ENCODE measurements at regions not wholly inside any gene's neighbourhood (a gene's known extent, or its start where the extent isn't known, plus 50 kb on each side); places are given as distances from the start of the nearest gene placed in this dataset.
A peak's percentile ranks its signal among the peaks of the same experiment; 100 is the strongest.
"Not testable (repeated sequence)": the region's sequence is repeated elsewhere in the genome, so short reads cannot be mapped to it uniquely, and the experiment has no call there.

- Histone ChIP-seq H3K27ac (ENCODE audit: low read depth, low read length, poor library complexity, severe bottlenecking) (no peak overlapping the region), H3K36me3 (ENCODE audit: insufficient read depth, low read length, poor library complexity, severe bottlenecking) (no peaks in the 10 kb centered on the region), H3K27me3 (replicated peaks; ENCODE audit: insufficient read depth, low read depth, low read length, poor library complexity) (peaks cover 6% of the 10 kb centered on the region), H3K4me1 (ENCODE audit: insufficient read depth, low read length, poor library complexity, severe bottlenecking) (no peaks in the 10 kb centered on the region), H3K9me3 (ENCODE audit: low read depth, low read length, poor library complexity, severe bottlenecking) (no peaks in the 10 kb centered on the region), H3K4me3 (ENCODE audit: low read depth, low read length, poor library complexity, severe bottlenecking) (no peak overlapping the region)
- no TSS peak for BruUV-seq (replicated peaks)
- ChIA-PET CTCF (no interaction called here), POLR2A (ENCODE audit: low non-redundant PET) (no interaction called here)
- intact Hi-C loops (cut with micrococcal nuclease; ENCODE audit: unreplicated experiment), result no loop called here
- TF ChIP-seq, protein P1, sequence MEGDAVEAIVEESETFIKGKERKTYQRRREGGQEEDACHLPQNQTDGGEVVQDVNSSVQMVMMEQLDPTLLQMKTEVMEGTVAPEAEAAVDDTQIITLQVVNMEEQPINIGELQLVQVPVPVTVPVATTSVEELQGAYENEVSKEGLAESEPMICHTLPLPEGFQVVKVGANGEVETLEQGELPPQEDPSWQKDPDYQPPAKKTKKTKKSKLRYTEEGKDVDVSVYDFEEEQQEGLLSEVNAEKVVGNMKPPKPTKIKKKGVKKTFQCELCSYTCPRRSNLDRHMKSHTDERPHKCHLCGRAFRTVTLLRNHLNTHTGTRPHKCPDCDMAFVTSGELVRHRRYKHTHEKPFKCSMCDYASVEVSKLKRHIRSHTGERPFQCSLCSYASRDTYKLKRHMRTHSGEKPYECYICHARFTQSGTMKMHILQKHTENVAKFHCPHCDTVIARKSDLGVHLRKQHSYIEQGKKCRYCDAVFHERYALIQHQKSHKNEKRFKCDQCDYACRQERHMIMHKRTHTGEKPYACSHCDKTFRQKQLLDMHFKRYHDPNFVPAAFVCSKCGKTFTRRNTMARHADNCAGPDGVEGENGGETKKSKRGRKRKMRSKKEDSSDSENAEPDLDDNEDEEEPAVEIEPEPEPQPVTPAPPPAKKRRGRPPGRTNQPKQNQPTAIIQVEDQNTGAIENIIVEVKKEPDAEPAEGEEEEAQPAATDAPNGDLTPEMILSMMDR (conservative IDR thresholded peaks at IDR 0.05; ENCODE audit: low read depth, low read length), result 0 out of 2 replicates have a peak, but pooled peaks have one; percentile 20
- TF ChIP-seq EZH2 (IDR thresholded peaks at IDR 0.05; ENCODE audit: borderline replicate concordance, low read depth, low read length, poor library complexity, severe bottlenecking), result no peak
- no peak for DNase-seq (ENCODE audit: low spot score)
These were observed 166.2 kb downstream of the DEPDC1B start for GRCh38 chr5:60533789-60534188.

- POLR2A ChIA-PET (ENCODE audit: low non-redundant PET); H3K4me1 ChIP-seq (ENCODE audit: insufficient read depth, low read length, poor library complexity, severe bottlenecking); H3K27me3 ChIP-seq (replicated peaks; ENCODE audit: insufficient read depth, low read depth, low read length, poor library complexity); DNase-seq (ENCODE audit: low spot score); BruUV-seq (replicated peaks); H3K36me3 ChIP-seq (ENCODE audit: insufficient read depth, low read length, poor library complexity, severe bottlenecking); H3K27ac ChIP-seq (ENCODE audit: low read depth, low read length, poor library complexity, severe bottlenecking); H3K4me3 ChIP-seq (ENCODE audit: low read depth, low read length, poor library complexity, severe bottlenecking); CTCF ChIA-PET; H3K9me3 ChIP-seq (ENCODE audit: low read depth, low read length, poor library complexity, severe bottlenecking); intact Hi-C loops (cut with micrococcal nuclease; ENCODE audit: unreplicated experiment): not testable (repeated sequence)
These were observed 167.2 kb downstream of the DEPDC1B start for GRCh38 chr5:60532796-60533195.

GRCh38 chr5:60530144-60530848 is 169.7 kb downstream of the DEPDC1B start:
- POLR2A ChIA-PET (ENCODE audit: low non-redundant PET), result not testable (repeated sequence)

DNA sequence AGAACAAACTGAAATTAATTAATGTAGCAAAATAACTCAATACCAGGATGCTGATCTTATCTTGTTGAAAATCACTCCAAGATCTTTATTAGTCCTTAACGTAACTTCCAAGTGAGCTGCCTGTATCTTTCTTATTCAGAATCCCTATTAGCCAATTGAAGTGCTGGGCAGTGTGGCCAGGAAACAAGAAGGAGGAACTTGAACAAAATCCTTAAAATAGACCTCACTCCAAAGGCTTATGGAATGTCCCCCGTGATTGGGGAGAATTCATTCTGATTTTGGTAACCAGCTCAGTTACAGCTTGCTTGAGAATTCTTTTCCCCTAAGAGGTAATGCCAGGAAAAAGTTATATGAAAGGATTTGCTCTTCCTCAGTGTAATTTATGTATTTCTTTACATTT is 171.0 kb downstream of the DEPDC1B start:
- Histone ChIP-seq H3K4me3 (ENCODE audit: low read depth, low read length, poor library complexity, severe bottlenecking) (no peak overlapping the region), H3K27me3 (replicated peaks; ENCODE audit: insufficient read depth, low read depth, low read length, poor library complexity) (peaks cover 4% of the 10 kb centered on the region), H3K4me1 (ENCODE audit: insufficient read depth, low read length, poor library complexity, severe bottlenecking) (no peaks in the 10 kb centered on the region), H3K9me3 (ENCODE audit: low read depth, low read length, poor library complexity, severe bottlenecking) (no peaks in the 10 kb centered on the region), H3K36me3 (ENCODE audit: insufficient read depth, low read length, poor library complexity, severe bottlenecking) (no peaks in the 10 kb centered on the region), H3K27ac (ENCODE audit: low read depth, low read length, poor library complexity, severe bottlenecking) (no peak overlapping the region)
- TF ChIP-seq, protein P1 (conservative IDR thresholded peaks at IDR 0.05; ENCODE audit: low read depth, low read length), result no peak
- TF ChIP-seq EZH2 (IDR thresholded peaks at IDR 0.05; ENCODE audit: borderline replicate concordance, low read depth, low read length, poor library complexity, severe bottlenecking), result no peak
- intact Hi-C loops (cut with micrococcal nuclease; ENCODE audit: unreplicated experiment), result no loop called here
- BruUV-seq (replicated peaks), result no TSS peak
- ChIA-PET CTCF (no interaction called here), POLR2A (ENCODE audit: low non-redundant PET) (no interaction called here)
- DNase-seq (ENCODE audit: low spot score), result no peak

More at GRCh38 chr5:60530144-60530848, 169.7 kb downstream of the DEPDC1B start:
- BruUV-seq (replicated peaks); H3K4me1 ChIP-seq (ENCODE audit: insufficient read depth, low read length, poor library complexity, severe bottlenecking); CTCF ChIA-PET; H3K9me3 ChIP-seq (ENCODE audit: low read depth, low read length, poor library complexity, severe bottlenecking); H3K4me3 ChIP-seq (ENCODE audit: low read depth, low read length, poor library complexity, severe bottlenecking); H3K27me3 ChIP-seq (replicated peaks; ENCODE audit: insufficient read depth, low read depth, low read length, poor library complexity); H3K27ac ChIP-seq (ENCODE audit: low read depth, low read length, poor library complexity, severe bottlenecking); DNase-seq (ENCODE audit: low spot score); H3K36me3 ChIP-seq (ENCODE audit: insufficient read depth, low read length, poor library complexity, severe bottlenecking); intact Hi-C loops (cut with micrococcal nuclease; ENCODE audit: unreplicated experiment): not testable (repeated sequence)

Measured in A673 (cell line).